Muscle of arm (tissue), 1 donor: ENCODE measurements at regions not wholly inside any gene's neighbourhood (a gene's known extent, or its start where the extent isn't known, plus 50 kb on each side); places are given as distances from the start of the nearest gene placed in this dataset.

Experiments used
- DNase-seq: peaks from one replicate; pipeline ENCODE4 v3.0.0-alpha.2; 2013

DNA sequence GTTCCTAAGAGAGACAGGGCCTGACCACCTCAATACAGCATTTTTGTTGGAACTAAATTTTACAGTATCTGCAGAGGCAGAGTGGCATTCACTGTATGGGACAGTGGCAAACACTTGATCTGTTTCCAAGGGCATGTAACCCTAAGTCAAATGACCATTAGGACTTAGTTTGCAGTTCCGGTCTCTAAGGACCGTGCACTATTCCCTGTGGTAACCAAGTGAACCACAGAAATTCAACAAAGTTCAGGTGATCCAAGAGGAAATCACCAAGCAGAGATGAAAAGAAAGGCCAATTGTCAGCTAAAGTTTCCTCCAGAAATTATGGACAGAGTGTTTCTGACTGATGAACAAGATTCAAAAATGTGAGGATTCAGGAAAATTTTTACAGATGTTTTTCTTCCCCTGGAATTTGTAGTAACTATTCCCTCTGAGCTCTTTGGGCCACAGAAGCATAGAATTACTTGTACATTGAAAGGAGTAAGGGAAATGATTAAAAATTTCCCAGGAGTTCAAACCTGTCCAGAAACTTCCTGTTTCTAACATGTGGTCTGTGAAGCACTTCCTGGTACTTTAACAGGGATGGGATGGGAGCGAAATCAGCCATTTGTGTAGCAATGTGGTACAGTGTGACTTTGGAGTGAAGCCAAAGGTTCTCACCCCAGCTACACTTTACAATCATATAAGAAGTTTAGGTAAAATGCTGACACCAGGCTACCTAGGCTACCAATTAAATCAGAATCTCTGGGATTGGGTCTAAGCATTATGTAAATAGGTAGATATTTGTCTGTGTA lies 266.1 kb upstream of the MAP3K1 start:
- no peak for DNase-seq

DNA sequence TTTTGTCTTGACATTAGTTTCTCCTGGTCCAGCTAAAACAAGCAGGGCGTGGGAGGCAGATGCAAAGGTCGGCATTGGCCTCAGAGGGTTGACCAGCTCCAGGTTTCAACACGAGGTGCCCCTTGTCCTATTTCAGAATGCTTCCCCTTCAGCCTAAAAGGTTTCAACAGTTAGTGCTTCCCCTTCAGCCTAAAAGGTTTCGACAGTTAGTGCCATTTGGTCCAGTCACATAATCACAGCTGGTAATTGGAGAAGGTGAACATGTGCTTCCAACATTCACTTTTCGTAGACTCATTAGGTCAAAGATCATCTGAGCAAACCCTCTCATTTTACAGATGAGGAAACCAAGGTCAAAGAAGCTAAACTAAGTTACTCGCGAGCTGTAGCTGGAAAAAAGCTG lies 270.3 kb upstream of the MAP3K1 start:
- no peak for DNase-seq

DNA sequence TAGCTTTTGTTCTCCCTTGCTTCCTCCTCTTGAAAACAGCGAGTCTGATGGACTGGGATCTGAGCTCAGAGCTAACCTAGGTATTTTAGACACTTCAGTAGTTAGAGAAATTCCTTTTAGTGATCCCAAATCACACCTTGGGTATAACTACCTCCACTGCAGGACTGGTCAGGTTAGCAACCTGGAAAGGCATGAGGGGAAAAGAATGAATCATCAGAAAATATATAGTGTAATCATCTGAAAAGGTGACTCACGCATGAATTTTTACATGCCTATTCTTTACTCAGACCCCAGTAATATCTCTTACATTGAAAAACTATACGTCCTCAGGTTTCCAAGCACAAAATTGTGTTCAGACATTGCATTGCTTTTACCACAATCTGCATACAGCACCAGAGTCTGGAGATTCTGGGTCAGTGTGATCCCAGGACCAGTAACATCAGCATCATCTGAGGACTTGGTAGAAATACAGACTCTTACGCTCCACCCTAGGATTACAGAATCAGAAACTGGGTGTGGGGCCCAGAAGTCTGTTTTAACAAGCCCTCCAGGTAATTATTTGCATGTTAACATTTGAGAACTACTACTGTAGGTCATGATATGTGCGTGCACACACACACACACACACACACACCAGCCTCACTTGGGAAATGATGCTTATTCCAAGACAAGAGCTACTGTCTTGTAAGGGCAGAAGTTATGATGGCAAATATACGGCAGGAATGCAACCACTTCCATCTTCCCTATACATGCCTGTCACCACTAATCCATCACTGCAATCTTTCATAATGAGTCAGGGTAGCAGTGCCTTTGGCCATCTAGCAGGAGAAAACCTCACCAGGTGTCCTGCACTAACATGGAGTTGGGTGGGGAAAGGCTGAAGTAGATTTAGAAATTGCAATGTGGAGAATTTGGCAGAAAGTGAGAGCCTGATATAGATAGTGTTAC lies 271.6 kb upstream of the MAP3K1 start:
- no peak for DNase-seq

DNA sequence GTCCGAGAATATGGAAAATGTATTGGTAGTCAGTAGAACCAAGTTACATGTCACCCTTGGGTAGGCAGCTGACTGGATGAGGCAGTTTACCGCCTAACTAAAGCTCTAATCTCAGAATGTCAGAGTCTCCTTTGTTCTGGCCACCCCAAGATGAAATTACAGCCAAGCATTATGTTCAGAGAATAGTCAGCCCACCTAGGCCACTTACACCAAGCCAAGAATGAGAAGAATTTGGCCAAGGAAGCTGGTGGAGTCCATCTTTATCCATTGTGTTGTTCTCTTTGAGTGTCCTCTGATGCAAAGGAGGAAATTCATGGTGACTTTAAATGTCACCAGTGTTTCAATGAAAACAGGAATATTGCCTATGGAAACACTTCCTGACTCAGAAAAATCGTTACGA lies 275.1 kb upstream of the MAP3K1 start:
- no peak for DNase-seq

DNA sequence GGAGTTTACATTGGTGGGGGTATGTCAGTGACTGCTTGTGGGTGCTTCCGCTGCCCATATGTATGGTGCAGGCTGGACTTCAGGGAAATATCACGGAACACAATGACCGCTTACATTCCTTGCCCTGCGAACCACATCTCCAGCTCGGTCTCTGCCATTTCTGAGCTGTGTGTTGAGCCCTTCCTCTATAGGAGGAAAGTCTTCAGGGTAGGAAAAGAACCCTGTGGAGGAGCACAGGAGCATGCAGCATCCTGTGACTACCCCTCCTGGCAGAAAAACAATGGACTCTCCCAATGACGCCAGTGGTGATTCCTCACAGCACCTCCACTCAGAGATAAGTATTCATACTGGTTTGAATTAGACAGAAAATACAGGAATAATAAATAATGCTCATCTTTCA lies 276.8 kb upstream of the MAP3K1 start:
- no peak for DNase-seq

DNA sequence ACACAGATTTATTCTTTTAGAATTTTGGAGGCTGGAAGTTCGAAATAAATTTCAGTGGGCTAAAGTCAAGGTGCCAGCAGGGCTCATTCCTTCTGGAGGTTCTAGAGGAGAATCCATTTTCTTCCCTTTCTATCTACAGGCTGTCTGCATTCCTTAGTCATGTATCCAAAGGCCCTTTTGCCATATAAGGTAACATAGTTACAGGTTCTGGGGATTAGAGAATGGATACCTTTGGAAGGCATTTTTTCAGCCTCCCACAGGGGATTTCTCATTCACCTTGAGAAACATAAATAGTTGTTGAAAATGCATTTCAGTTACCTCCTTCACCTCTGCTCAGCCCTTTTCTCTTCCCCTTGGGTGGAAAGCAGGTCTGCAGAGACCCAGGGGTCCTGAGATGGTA lies 280.0 kb upstream of the MAP3K1 start:
- no peak for DNase-seq

DNA sequence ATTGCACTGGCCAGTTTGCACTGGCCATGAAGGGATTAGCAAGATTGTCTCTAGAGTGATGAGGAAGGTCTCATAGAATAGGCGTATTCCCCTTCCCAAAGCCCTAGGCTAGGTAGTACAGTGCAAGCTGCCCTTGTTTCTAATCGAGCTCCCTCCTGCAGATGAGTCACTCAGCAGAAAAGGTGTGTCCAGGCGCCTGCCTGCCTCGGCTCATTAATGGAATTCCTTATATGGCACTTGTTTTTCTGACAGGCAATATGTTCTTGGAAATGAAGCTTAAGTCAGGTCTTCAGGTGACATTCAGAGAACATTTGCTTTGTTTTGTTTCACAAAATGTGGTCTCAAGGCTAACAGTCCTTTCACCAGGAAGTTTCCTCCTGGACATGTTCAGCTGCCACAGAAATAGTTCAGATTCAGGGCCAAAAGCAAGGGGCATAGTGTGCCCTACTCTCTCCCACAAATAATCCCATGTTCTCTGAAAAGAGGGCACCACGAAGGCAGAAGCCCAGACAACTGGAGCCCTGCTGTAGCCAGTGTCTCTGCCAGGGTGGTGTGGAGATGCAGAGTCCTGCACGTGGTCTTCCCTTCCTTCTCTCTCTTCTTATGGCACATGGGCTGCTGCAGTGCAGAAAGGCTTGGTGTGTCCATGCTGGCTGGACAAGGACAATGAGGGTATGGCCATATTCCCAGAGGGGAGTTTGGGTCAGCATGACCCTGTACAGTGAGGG lies 281.1 kb upstream of the MAP3K1 start:
- no peak for DNase-seq

DNA sequence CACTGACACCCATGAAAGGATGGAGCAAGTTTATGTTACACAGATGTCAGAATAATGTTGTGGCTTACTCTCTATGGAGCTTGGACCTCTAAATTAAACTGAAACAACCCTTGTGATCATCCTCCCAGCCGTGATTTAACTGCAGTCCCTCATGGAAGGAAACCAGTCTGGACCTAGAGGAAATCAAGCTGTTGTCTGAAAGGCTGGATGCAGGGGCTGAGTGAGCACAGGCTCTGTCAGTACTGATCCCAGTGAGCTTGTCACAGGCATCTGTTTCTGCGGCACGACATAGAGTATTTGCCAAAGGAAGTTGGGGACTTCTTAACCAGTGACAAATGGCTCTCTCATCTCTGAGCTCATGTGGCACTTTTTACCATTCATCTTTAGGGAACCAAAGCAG lies 282.9 kb upstream of the MAP3K1 start:
- no peak for DNase-seq

DNA sequence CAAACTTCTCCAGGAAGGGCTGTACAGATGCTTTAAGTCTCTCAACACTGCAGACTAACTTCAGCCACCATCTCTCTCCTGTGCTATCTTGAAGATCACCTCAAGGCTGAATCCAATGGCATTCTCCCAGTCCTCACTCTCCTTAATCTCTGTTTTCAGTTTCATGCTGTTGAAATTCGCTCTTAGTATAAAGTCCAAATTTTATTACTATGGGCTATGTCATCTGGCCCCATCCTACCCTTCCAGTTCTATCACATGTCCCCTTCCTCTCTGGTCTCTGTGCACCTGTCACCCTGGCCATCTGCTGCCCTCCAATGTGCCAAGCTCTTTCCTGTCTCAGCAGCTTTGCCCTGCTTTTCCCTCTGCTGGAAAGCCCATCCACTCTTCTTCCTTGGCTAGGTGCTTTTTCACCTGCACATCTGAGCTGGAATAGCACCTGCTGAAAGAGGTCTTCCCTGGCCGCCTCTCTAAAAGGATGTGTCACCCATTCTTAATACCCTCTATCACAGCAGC lies 284.7 kb upstream of the MAP3K1 start:
- DNase-seq, result no peak

DNA sequence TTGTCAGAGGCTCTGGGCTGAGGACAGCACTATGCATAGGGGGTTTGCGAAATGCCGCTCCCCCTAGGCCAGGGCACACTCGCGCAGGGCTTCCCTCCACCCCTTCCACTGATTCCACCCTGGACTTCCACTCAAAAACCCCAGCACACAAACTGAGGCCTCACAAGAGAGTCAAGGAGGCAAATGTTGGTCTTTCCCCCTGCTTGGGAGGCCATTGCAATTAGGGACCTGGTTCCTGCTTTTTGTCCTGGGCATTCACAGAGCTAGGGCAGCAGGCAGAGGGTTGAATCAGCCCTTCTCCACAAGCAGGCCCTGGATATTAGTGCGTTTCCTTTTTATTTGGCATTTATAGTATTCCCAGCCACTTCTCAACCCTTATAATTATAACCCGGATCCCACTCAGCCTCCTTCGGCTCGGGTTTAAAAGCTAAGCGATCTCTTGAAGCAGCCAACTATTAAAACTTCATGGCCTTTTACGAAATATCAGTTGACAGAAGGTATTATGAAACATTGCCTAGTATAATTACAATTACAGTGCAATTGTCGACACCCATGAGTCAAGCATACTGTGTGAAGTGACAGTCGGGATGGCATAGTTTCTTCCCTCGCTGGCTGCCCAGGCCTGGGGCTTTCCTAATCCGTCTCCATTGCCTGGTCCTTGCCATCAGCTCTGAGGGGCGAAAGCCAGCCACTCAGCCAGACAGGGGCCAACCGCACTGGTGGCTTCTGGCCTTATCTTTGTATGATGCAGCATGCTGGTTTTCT lies 285.5 kb upstream of the MAP3K1 start:
- no peak for DNase-seq

DNA sequence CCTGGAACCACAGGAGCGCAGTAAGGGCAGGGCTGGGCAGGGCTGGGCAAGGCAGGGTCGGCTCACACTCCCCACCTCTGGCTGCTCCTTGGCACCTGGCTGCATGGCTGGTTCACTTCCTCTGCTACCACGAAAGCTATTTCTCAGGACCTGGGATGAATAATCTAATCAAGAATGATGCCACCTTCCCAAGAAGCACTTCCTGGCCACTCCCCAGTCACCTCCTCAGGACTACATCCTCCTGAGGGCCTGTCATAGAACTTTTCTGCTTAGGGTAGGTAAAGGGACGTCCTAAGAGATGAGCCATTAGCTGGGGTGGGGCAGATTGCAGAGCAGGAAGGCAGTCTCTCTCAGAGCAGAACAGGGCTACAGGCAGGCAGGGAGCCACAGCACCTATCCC lies 288.2 kb upstream of the MAP3K1 start:
- DNase-seq, result no peak

DNA sequence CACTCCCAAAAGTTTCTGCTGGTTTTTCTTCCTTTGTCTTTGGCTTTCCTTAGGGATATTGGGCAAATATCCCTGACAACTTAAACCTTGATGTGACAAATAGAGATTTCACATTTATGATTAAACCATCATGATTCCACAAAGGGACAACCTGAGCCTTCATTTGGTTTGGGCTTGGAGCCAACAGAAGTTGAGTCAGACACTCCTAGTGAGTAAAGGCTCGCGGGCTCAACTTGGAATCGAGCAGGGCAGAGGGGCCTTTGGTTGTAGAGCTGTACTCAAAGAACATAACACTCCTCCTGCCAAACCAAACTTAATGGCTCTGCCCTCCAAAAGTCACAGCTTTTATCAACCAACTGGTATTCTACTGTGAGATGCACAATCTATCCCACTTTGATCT lies 290.2 kb upstream of the MAP3K1 start:
- DNase-seq, result no peak

DNA sequence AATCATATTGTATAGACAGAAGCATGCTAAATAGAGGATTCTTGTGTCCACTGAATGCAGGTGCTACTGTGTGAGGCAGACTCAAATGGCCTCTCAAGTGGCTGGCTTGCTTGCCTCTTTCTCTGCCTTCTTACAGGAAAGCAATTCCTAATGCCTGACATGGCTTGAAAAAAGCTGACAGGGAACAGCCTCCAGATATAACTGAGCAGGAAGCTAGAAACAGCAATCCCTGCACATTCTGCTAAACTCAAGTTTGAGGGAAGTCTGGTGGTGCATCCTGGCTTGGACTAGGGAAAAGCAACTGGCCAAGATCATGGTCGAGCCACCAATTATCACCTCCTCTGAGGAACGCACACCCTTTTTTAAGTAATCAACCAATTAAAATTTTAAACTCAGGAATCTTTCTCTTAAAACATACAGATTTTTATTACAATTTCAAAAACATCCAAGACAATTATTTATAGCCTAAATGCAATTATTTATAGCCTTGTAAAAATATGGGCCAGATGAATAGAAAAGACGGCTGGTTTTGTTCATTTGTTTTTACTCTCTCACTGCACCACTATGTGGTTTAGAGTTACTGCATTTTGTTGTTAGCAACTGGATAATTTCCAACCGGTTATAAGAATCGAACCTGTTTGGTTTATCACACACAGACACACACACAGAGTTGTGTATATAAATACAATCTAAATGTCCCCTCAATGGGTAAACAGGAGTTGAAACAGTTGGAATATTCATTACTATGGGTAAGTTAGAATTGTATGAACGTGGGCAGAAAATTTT lies 290.9 kb upstream of the ANKRD55 start:
- DNase-seq, result no peak

DNA sequence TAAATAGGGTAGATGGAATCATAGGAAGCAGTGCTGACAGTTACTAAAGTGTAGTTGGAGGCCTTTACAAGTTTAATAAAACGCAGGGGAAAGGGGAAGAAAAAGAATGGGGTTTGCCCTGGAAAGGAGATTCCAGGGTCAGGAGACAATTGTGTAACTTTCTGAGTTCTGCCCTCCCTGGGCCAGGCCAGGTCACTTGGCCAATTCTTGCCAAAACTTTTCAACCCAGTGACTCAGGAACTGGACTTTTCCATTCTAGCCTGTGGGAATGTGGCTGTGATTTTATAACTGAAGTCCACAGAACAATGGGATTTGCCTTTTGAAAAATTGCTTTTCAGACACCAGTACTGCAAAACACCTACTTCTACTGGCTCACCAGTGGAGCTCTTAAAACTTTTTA lies 289.8 kb upstream of the ANKRD55 start:
- DNase-seq, result no peak

DNA sequence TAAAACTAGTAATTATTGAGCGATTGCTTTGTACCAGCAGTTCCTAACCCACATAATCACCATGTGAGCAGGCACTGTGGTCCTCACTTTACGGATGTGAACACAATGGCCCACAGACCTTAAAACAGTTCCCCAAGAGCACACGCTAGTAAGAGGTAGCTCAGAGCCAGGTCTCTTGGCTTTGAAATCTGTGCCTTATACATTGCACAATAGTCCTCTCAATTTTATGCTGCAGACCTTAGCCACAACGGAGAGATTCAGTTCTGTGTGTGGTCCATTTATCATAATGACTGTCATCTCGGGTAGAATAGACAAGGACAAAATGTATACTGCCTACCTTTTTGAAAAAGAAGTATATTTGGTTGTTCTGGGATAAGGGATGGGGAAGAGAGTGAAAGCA lies 289.0 kb upstream of the ANKRD55 start:
- DNase-seq, result no peak

DNA sequence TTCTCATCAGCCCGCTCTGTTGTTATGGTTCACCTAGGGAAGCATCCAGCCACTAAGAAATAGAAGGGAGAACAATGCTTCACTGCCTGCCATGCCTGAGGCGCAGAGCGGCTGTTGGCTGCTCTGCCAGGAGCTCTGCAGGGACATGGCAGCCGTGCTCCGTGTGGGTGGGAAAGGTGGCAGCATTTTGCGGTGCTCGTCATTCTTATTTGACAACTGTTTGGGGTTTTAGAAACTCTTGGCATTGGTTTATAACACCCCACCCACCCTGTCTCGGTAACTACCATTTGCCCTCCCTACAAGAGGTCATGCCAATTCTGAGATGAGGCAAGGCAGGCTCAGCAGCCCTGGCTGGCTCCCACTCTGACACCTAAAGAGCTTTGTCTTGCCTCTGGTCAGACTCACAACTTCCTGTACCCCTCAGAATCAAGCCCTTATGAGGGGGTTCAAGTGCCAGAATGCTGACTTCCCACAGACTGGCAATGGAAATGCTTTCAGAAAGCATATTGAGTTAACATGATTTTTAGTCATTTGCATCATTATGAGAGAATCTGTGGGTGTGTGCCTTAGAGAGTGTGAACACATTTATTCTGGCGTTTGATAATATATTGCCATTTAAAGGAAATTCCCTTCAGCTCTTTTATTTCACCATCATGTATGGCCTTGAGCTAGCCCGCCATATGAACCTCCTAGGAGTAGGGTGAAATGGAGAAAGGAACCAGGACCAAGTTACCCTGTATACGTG lies 288.0 kb upstream of the ANKRD55 start:
- no peak for DNase-seq

DNA sequence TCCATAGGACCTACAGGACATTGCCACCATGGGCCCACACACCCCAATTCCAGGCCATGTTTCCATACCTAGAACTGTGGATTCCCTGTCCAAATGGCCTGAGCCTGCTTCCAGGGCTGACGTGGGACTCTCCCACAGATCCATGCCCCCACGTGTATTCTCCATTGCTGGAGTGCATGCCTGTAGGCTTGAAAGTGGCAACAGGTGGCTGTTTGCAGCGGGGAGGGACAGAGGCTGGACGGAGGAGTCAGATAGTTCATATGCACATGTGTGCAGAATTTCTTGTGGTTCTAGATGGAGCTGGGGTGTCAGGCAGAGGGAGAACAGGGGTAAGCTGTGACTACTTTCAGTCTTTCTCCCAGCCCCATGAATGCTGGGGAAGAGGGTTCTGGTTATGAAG lies 285.7 kb upstream of the ANKRD55 start:
- DNase-seq, result no peak

DNA sequence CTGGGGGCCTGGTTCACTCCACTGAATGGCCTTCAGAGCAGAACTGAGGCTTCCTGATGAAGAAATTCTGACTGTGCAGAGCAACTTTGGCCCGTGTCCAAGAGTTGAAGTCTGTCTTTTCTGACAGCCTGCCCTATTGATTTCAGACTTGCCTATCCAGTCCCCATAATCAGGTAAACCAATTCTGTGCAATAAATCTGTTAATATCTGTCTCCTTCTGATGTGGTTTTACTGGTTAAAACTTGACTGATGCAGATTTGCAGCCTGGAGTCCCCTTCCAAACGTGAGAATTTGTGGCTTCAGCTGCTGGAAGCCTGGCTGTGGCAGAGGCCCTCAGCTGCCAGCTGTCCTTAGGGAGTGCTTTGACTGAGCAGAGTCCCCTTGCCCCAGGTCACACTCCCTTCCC lies 283.9 kb upstream of the ANKRD55 start:
- DNase-seq, result no peak

DNA sequence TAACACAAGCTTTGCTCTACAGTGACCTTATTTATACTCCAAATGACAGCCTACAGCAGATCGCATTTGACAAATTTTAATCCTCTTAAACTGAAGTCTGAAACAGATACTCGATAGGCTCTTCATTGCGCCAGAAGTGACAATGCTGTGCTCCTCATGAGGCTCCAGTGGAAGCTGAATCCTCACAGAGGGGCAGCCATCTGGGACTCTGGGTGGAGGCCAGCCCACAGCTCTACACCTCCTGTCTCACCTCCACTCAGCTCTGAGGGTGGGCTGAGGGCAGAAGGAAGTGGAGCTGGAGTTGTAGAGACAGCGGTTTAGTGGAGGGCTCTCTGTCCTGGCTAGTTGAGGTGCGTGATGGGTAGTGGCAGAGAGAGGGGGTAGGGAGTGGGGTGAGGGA lies 283.3 kb upstream of the ANKRD55 start:
- no peak for DNase-seq

DNA sequence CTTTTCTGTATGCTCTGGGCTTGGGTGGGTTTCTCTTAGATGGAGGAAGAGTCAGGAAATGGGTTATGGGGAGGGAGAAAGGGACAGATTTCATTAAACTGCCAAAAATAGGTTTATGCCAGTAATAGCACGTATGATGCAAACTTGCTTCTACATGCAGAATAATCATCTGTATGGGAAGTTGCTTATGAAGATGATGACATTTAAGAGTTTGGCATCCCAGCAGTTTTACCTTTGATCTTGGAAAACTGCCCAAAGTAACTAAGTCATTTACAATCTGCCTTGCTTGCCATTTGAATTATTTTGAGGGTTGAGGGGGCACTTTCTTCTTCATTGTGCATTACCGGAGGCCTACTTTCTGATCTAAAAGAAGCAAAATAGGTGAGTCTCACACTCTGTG lies 282.9 kb upstream of the ANKRD55 start:
- no peak for DNase-seq
